ENCODE measurements at regions not wholly inside any gene's neighbourhood (a gene's known extent, or its start where the extent isn't known, plus 50 kb on each side); places are given as distances from the start of the nearest gene placed in this dataset.

GRCh38 chr2:34112161-34112560 lies 513.1 kb upstream of the FAM98A start:
- DNase-seq = no peak
- H3K4me3 ChIP-seq = no peak overlapping the region; the same call in 1 of the 2 replicates
- H3K36me3 ChIP-seq = no peaks in the 10 kb centered on the region
- no peaks in the 10 kb centered on the region for H3K27me3 ChIP-seq
- peaks cover 2% of the 10 kb centered on the region; the same call in 1 of the 2 replicates for H3K9me3 ChIP-seq

- no peak overlapping the region for H3K4me3 ChIP-seq
- no peaks in the 10 kb centered on the region for H3K36me3 ChIP-seq
- peaks cover 2% of the 10 kb centered on the region; the same call in 1 of the 2 replicates for H3K9me3 ChIP-seq
- DNase-seq = no peak
- no peaks in the 10 kb centered on the region for H3K27me3 ChIP-seq
Measured at GRCh38 chr2:34110392-34110791, 511.3 kb upstream of the FAM98A start.

GRCh38 chr2:34107811-34108210 lies 508.7 kb upstream of the FAM98A start:
- Histone ChIP-seq H3K27me3 (no peaks in the 10 kb centered on the region), H3K36me3 (no peaks in the 10 kb centered on the region), H3K9me3 (peaks cover 2% of the 10 kb centered on the region; the same call in 1 of the 2 replicates), H3K4me3 (no peak overlapping the region)
- DNase-seq = no peak

GRCh38 chr2:34105006-34105767 lies 506.1 kb upstream of the FAM98A start:
- H3K36me3 ChIP-seq = no peaks in the 10 kb centered on the region
- H3K27me3 ChIP-seq = no peaks in the 10 kb centered on the region
- peak overlapping the region; percentile 0; the same call in 1 of the 2 replicates for H3K4me3 ChIP-seq
- no peak for DNase-seq
- H3K9me3 ChIP-seq = peaks cover 2% of the 10 kb centered on the region

- Histone ChIP-seq H3K4me3 (peak overlapping the region; percentile 0; the same call in 1 of the 2 replicates), H3K27me3 (no peaks in the 10 kb centered on the region), H3K36me3 (no peaks in the 10 kb centered on the region), H3K9me3 (peaks cover 2% of the 10 kb centered on the region)
- DNase-seq = peak; percentile 41
Measured at GRCh38 chr2:34104601-34105000, 505.5 kb upstream of the FAM98A start.

GRCh38 chr2:34103437-34103836 lies 504.3 kb upstream of the FAM98A start:
- no peaks in the 10 kb centered on the region for H3K27me3 ChIP-seq
- DNase-seq = no peak
- H3K4me3 ChIP-seq = no peak overlapping the region
- no peaks in the 10 kb centered on the region for H3K36me3 ChIP-seq
- H3K9me3 ChIP-seq = peaks cover 2% of the 10 kb centered on the region

GRCh38 chr2:34102339-34102738 lies 503.2 kb upstream of the FAM98A start:
- Histone ChIP-seq H3K36me3 (no peaks in the 10 kb centered on the region), H3K27me3 (no peaks in the 10 kb centered on the region), H3K9me3 (peaks cover under 1% of the 10 kb centered on the region), H3K4me3 (no peak overlapping the region)
- no peak for DNase-seq

GRCh38 chr2:34099377-34099776 lies 500.3 kb upstream of the FAM98A start:
- Histone ChIP-seq H3K9me3 (no peaks in the 10 kb centered on the region; the same call in 1 of the 2 replicates), H3K4me3 (no peak overlapping the region), H3K27me3 (no peaks in the 10 kb centered on the region), H3K36me3 (no peaks in the 10 kb centered on the region)
- no peak for DNase-seq

GRCh38 chr2:34098256-34098655 lies 499.2 kb upstream of the FAM98A start:
- no peaks in the 10 kb centered on the region for H3K36me3 ChIP-seq
- H3K9me3 ChIP-seq = no peaks in the 10 kb centered on the region; the same call in 1 of the 2 replicates
- no peak for DNase-seq
- H3K27me3 ChIP-seq = no peaks in the 10 kb centered on the region
- no peak overlapping the region for H3K4me3 ChIP-seq

GRCh38 chr2:34096562-34097171 lies 497.6 kb upstream of the FAM98A start:
- peak; percentile 2 for DNase-seq
- Histone ChIP-seq H3K27me3 (no peaks in the 10 kb centered on the region), H3K9me3 (no peaks in the 10 kb centered on the region), H3K36me3 (no peaks in the 10 kb centered on the region), H3K4me3 (no peak overlapping the region)

GRCh38 chr2:34093790-34094189 lies 494.7 kb upstream of the FAM98A start:
- no peaks in the 10 kb centered on the region for H3K36me3 ChIP-seq
- no peaks in the 10 kb centered on the region for H3K9me3 ChIP-seq
- H3K4me3 ChIP-seq = no peak overlapping the region
- DNase-seq = no peak
- no peaks in the 10 kb centered on the region for H3K27me3 ChIP-seq

GRCh38 chr2:34070196-34070595 lies 471.1 kb upstream of the FAM98A start:
- DNase-seq = no peak
- H3K9me3 ChIP-seq = no peaks in the 10 kb centered on the region
- no peak overlapping the region for H3K4me3 ChIP-seq
- H3K36me3 ChIP-seq = no peaks in the 10 kb centered on the region
- H3K27me3 ChIP-seq = no peaks in the 10 kb centered on the region; the same call in 1 of the 2 replicates

- no peak for DNase-seq
- Histone ChIP-seq H3K9me3 (no peaks in the 10 kb centered on the region), H3K27me3 (no peaks in the 10 kb centered on the region; the same call in 1 of the 2 replicates), H3K4me3 (no peak overlapping the region), H3K36me3 (no peaks in the 10 kb centered on the region)
Measured at GRCh38 chr2:34069604-34070003, 470.5 kb upstream of the FAM98A start.

GRCh38 chr2:34050413-34050812 lies 451.3 kb upstream of the FAM98A start:
- H3K4me3 ChIP-seq = no peak overlapping the region
- DNase-seq = no peak
- H3K27me3 ChIP-seq = no peaks in the 10 kb centered on the region
- no peaks in the 10 kb centered on the region for H3K36me3 ChIP-seq
- H3K9me3 ChIP-seq = no peaks in the 10 kb centered on the region

- Histone ChIP-seq H3K36me3 (no peaks in the 10 kb centered on the region), H3K9me3 (no peaks in the 10 kb centered on the region), H3K27me3 (no peaks in the 10 kb centered on the region), H3K4me3 (no peak overlapping the region)
- DNase-seq = no peak
Measured at GRCh38 chr2:34045101-34045655, 446.1 kb upstream of the FAM98A start.

- H3K4me3 ChIP-seq = no peak overlapping the region
- H3K27me3 ChIP-seq = no peaks in the 10 kb centered on the region
- H3K36me3 ChIP-seq = no peaks in the 10 kb centered on the region
- DNase-seq = no peak
- H3K9me3 ChIP-seq = no peaks in the 10 kb centered on the region
Measured at GRCh38 chr2:34037886-34038285, 438.8 kb upstream of the FAM98A start.

- no peaks in the 10 kb centered on the region for H3K36me3 ChIP-seq
- no peaks in the 10 kb centered on the region for H3K9me3 ChIP-seq
- H3K4me3 ChIP-seq = no peak overlapping the region
- H3K27me3 ChIP-seq = no peaks in the 10 kb centered on the region
- DNase-seq = no peak
Measured at GRCh38 chr2:34037157-34037556, 438.1 kb upstream of the FAM98A start.

Measured in MG63 (cell line).